MM.1S (cell line): ENCODE measurements at regions not wholly inside any gene's neighbourhood (a gene's known extent, or its start where the extent isn't known, plus 50 kb on each side); places are given as distances from the start of the nearest gene placed in this dataset.

Experiments
- DNase-seq: peaks from one replicate; pipeline ENCODE4 v3.0.0-alpha.2; 2015
- H2AFZ ChIP-seq: fragments of 300-600 bp; sonication (generic); 2 replicates; pipeline ENCODE4 v1.6.0; 2016; ENCODE audit warnings: antibody characterized with exemption, low read length
- H3F3A ChIP-seq: fragments of 300-600 bp; sonication (generic); 2 replicates; pipeline ENCODE4 v1.6.1; 2016; ENCODE audit warnings: mild to moderate bottlenecking, antibody characterized with exemption, low read length, moderate library complexity, mixed read lengths; ENCODE audit not compliant: insufficient read depth
- H3K27ac ChIP-seq: fragments of 300-600 bp; sonication (generic); 2 replicates; pipeline ENCODE4 v1.5.1; 2016; ENCODE audit warnings: mild to moderate bottlenecking, low read length
- H3K27me3 ChIP-seq: fragments of 300-600 bp; sonication (generic); replicated peaks from 2 replicates; pipeline ENCODE4 v1.6.0; 2016; ENCODE audit warnings: low read length; ENCODE audit not compliant: insufficient read depth
- H3K36me3 ChIP-seq: fragments of 300-600 bp; sonication (generic); replicated peaks from 2 replicates; pipeline ENCODE4 v1.6.1; 2016; ENCODE audit warnings: mild to moderate bottlenecking, low read length, mixed read lengths; ENCODE audit not compliant: insufficient read depth
- H3K4me1 ChIP-seq: fragments of 300-600 bp; sonication (generic); 2 replicates; pipeline ENCODE4 v1.6.1; 2016; ENCODE audit warnings: low read length, mixed read lengths
- H3K4me2 ChIP-seq: fragments of 300-600 bp; sonication (generic); 2 replicates; pipeline ENCODE4 v1.6.0; 2016; ENCODE audit warnings: low read depth, low read length
- H3K4me3 ChIP-seq: fragments of 300-600 bp; sonication (generic); 2 replicates; pipeline ENCODE4 v1.5.1; 2016; ENCODE audit warnings: low read length, mixed read lengths
- H3K79me2 ChIP-seq: fragments of 300-600 bp; sonication (generic); 2 replicates; pipeline ENCODE4 v1.6.1; 2016; ENCODE audit warnings: mixed run types, low read length, mixed read lengths
- H3K9ac ChIP-seq: fragments of 300-600 bp; sonication (generic); 2 replicates; pipeline ENCODE4 v1.6.1; 2016; ENCODE audit warnings: low read length, mixed read lengths
- H3K9me2 ChIP-seq: fragments of 300-600 bp; sonication (generic); replicated peaks from 2 replicates; pipeline ENCODE4 v1.6.1; 2016; ENCODE audit warnings: mild to moderate bottlenecking, low read length, mixed read lengths; ENCODE audit not compliant: insufficient read depth
- H3K9me3 ChIP-seq: fragments of 300-600 bp; sonication (generic); replicated peaks from 2 replicates; pipeline ENCODE4 v1.6.1; 2016; ENCODE audit warnings: mild to moderate bottlenecking, low read length, mixed read lengths; ENCODE audit not compliant: insufficient read depth
- H4K20me1 ChIP-seq: fragments of 300-600 bp; sonication (generic); 2 replicates; pipeline ENCODE4 v1.6.1; 2016; ENCODE audit warnings: mild to moderate bottlenecking, low read length, moderate library complexity, mixed read lengths; ENCODE audit not compliant: insufficient read depth
- EZH2 ChIP-seq: fragments of 300-600 bp; sonication (generic); optimal IDR thresholded peaks from 2 replicates; pipeline ENCODE3; 2017; ENCODE audit warnings: low read depth, mild to moderate bottlenecking, antibody characterized with exemption, low read length, mixed read lengths
- EZH2phosphoT487 ChIP-seq: fragments of 300-600 bp; sonication (generic); IDR thresholded peaks from 2 replicates; pipeline ENCODE4 v1.6.1; 2018; ENCODE audit warnings: antibody characterized with exemption, low read length
- TF ChIP-seq, protein P1 (sequence below): fragments of 300-600 bp; sonication (generic); IDR thresholded peaks from 2 replicates; pipeline ENCODE4 v1.5.1; 2016; ENCODE audit warnings: antibody characterized with exemption, low read length, mixed read lengths

DNA sequence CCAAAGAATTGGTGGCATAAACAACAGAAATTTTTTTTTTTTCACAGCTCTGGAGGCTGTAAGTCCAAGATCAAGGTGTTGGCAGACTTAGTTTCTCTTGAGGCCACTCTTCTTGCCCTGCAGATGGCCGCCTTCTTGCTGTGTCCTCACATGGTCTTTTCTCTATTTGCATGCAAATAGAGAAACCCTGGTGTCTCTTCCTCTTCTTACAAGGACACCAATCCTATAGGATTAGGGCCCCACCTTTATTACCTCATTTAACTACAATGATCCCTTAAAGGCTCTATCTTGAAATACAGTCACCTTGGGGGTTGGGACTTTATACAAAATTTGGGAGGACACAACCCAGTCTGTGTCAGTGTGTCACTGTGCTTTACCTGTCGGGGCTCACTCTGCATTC is 175.4 kb upstream of the PGRMC2 start:
- Histone ChIP-seq H3K9ac (no peak overlapping the region), H3K9me3 (no peaks in the 10 kb centered on the region), H3K27me3 (no peaks in the 10 kb centered on the region), H3K4me2 (no peak overlapping the region), H4K20me1 (no peaks in the 10 kb centered on the region), H3K79me2 (no peaks in the 10 kb centered on the region), H3K4me1 (no peaks in the 10 kb centered on the region), H3K27ac (no peak overlapping the region), H2AFZ (no peak overlapping the region), H3F3A (no peaks in the 10 kb centered on the region), H3K36me3 (no peaks in the 10 kb centered on the region), H3K9me2 (no peaks in the 10 kb centered on the region), H3K4me3 (no peak overlapping the region)
- no peak for TF ChIP-seq EZH2phosphoT487
- TF ChIP-seq EZH2: no peak
- TF ChIP-seq, protein P1, sequence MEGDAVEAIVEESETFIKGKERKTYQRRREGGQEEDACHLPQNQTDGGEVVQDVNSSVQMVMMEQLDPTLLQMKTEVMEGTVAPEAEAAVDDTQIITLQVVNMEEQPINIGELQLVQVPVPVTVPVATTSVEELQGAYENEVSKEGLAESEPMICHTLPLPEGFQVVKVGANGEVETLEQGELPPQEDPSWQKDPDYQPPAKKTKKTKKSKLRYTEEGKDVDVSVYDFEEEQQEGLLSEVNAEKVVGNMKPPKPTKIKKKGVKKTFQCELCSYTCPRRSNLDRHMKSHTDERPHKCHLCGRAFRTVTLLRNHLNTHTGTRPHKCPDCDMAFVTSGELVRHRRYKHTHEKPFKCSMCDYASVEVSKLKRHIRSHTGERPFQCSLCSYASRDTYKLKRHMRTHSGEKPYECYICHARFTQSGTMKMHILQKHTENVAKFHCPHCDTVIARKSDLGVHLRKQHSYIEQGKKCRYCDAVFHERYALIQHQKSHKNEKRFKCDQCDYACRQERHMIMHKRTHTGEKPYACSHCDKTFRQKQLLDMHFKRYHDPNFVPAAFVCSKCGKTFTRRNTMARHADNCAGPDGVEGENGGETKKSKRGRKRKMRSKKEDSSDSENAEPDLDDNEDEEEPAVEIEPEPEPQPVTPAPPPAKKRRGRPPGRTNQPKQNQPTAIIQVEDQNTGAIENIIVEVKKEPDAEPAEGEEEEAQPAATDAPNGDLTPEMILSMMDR: no peak
- no peak for DNase-seq

GRCh38 chr4:128462103-128462783 is 174.6 kb upstream of the PGRMC2 start:
- Histone ChIP-seq H3K9ac (no peak overlapping the region), H3K9me2 (no peaks in the 10 kb centered on the region), H4K20me1 (no peaks in the 10 kb centered on the region), H3K4me2 (no peak overlapping the region), H3K79me2 (no peaks in the 10 kb centered on the region), H3K4me3 (no peak overlapping the region), H3K27me3 (no peaks in the 10 kb centered on the region), H3K36me3 (no peaks in the 10 kb centered on the region), H3K9me3 (no peaks in the 10 kb centered on the region), H3K27ac (no peak overlapping the region), H2AFZ (no peak overlapping the region), H3F3A (no peaks in the 10 kb centered on the region), H3K4me1 (no peaks in the 10 kb centered on the region)
- no peak for TF ChIP-seq EZH2phosphoT487
- TF ChIP-seq, protein P1: no peak
- DNase-seq: no peak

- no peaks in the 10 kb centered on the region for H3K9me3 ChIP-seq
- H3K4me1 ChIP-seq: no peaks in the 10 kb centered on the region
- no peak overlapping the region for H3K4me2 ChIP-seq
- no peaks in the 10 kb centered on the region for H3F3A ChIP-seq
- no peak overlapping the region for H3K9ac ChIP-seq
- no peaks in the 10 kb centered on the region for H3K79me2 ChIP-seq
- H4K20me1 ChIP-seq: no peaks in the 10 kb centered on the region
- no peak overlapping the region for H3K27ac ChIP-seq
- H3K36me3 ChIP-seq: no peaks in the 10 kb centered on the region
- no peak overlapping the region for H2AFZ ChIP-seq
- TF ChIP-seq EZH2phosphoT487 (no peak), EZH2 (no peak)
- TF ChIP-seq, protein P1: no peak
- no peaks in the 10 kb centered on the region for H3K9me2 ChIP-seq
- no peaks in the 10 kb centered on the region for H3K27me3 ChIP-seq
- DNase-seq: no peak
- no peak overlapping the region for H3K4me3 ChIP-seq
Measured at GRCh38 chr4:128461291-128462102, 173.9 kb upstream of the PGRMC2 start.
